Epithelial cell of prostate (primary cell): ENCODE measurements at regions not wholly inside any gene's neighbourhood (a gene's known extent, or its start where the extent isn't known, plus 50 kb on each side); places are given as distances from the start of the nearest gene placed in this dataset.
"Not testable (repeated sequence)": the region's sequence is repeated elsewhere in the genome, so short reads cannot be mapped to it uniquely, and the experiment has no call there.

Experiments
- DNase-seq: peaks from one replicate; pipeline ENCODE4 v3.0.0-alpha.2; 2011; ENCODE audit warnings: low read depth, low spot score
- H3K27ac ChIP-seq: fragments of 450-650 bp; 2 replicates; pipeline ENCODE4 v1.5.1; 2017; ENCODE audit warnings: mild to moderate bottlenecking

DNA sequence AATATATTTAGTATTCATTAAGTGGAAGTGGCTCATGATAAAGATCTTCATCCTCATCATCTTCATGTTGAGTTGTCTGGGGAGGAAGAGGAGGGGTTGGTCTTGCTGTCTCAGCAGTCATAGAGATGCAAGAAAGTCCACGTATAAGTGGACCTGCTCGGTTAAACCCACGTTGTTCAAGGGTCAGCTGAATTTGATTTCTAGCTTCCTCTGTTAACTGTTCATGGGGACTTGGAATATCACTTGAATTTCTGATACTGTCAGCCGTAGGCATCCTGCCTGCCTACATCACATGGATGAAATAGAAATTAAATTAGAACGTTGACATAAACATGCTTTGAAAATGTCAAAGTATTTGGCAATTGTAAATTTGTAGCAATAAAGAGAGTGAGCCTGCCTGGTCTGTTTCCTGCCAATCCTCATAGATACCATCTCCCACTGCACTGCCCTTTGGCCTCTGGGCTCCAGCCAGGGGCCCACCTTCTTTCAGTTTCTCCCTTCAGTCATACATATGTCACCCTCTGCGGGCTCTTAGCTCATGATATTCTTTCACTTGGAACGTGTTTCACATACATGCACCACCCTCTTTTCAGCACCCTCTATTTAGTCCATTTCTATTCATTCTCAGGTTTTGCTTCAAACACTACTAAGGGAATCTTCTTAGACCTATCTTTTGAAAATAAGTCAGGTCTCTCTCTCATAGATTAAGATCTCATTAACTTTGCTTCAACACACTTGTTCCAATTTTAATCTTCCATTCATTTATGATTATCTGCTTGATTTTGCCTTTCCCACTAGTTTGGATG, 376.3 kb downstream of the IPMK start:
- DNase-seq: no peak

GRCh38 chr10:57890691-57891090, 377.0 kb downstream of the IPMK start:
- no peak overlapping the region for H3K27ac ChIP-seq
- no peak for DNase-seq

More for the DNA sequence above, 376.3 kb downstream of the IPMK start:
- H3K27ac ChIP-seq: no peak overlapping the region

DNA sequence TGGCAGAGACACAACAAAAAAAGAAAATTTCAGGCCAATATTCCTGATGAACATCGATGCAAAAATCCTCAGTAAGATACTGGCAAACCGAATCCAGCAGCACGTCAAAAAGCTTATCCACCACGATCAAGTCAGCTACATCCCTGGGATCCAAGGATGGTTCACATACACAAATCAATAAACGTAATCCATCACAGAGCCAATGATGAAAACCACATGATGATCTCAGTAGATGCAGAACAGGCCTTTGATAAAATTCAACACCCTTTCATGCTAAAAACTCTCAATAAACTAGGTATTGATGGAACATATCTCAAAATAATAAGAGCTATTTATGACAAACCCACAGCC, 382.1 kb downstream of the IPMK start:
- not testable (repeated sequence) for DNase-seq, H3K27ac ChIP-seq

DNA sequence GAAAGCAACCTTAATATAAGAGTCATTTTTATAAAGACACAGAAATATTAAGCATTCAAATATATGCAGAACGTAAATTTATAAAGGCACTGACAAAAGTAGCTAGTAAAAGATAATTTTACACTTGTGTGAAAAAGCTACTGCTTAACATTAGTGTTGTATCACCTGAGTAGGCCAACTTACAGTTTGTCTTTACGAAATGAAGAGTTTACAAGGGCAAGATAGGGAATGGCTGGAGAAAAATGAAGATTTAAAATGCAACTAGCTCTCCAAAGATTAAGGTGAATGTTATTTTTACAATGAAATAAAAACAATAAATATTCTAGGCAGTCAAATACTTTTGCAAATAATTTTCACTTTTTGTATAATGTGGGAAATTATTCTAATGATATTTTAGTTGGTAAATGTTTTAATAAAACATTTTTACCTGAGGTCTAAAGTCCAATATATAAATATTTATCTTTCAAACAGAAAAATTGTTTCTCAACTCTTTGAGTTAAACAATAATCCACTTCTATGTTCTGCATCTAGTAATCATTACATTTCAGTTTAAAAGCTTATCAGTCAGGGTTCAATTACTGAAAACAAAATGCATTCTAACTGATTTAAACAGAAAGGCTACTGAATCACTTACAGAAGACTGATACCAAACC, 382.6 kb downstream of the IPMK start:
- no peak overlapping the region for H3K27ac ChIP-seq
- no peak for DNase-seq

GRCh38 chr10:57884407-57884806, 383.3 kb downstream of the IPMK start:
- no peak for DNase-seq

DNA sequence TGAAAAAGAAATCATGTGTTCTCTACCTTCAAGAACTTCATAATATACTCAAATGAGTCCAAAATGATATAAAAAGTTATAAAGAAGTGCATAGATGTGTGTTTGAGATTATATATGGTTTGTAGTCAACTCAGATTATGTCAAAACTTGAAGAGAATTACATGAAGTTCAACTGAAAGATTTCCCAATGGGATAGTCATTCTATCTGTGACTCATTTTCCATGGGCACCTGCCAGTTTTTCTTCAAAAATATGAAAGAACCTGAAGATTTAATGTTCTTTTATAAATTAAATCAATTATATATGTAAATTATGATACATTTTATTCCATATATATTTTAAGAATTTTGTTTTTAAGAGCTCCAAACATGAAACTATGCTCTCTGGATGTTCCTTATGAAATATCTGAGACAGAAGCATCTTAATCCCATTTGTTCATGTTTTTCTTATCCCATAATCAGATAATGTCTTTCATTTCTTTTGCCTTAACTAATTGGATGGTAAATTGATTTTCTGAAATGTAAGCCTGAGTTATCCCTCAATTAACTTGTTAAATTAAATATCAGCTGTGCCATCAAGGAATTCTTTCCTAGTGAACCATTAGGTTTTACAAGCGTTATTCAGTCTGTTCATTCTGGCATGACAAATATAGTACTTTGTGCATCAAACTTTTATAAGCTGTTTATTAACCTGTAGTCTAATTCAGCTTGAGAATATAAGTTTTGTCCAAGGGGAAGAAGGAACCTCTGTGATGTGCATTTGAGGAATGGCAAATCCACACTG, 387.1 kb downstream of the IPMK start:
- no peak overlapping the region for H3K27ac ChIP-seq
- no peak for DNase-seq

More at GRCh38 chr10:57884407-57884806, 383.3 kb downstream of the IPMK start:
- no peak overlapping the region for H3K27ac ChIP-seq

GRCh38 chr10:57874810-57875209, 392.9 kb downstream of the IPMK start:
- no peak overlapping the region for H3K27ac ChIP-seq
- DNase-seq: no peak

DNA sequence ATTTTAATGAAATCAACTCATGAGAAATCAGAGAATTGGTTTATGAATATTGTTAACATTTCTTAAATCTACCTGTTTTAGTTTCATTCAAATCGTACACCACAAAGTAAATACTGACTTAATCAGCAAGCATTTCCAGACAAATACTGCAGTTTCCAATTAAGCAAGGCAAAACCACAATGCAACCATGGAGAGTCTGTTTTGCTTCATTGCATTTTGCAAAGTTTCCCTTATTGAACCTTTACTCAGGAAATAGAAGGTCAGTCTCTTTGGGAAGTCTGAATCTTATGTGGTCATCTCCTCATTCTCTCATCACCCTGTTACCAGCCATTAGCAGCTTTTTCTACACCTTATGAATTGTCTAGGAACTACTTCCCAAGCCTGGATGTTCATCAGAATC, 400.5 kb downstream of the IPMK start:
- DNase-seq: no peak
- H3K27ac ChIP-seq: no peak overlapping the region

DNA sequence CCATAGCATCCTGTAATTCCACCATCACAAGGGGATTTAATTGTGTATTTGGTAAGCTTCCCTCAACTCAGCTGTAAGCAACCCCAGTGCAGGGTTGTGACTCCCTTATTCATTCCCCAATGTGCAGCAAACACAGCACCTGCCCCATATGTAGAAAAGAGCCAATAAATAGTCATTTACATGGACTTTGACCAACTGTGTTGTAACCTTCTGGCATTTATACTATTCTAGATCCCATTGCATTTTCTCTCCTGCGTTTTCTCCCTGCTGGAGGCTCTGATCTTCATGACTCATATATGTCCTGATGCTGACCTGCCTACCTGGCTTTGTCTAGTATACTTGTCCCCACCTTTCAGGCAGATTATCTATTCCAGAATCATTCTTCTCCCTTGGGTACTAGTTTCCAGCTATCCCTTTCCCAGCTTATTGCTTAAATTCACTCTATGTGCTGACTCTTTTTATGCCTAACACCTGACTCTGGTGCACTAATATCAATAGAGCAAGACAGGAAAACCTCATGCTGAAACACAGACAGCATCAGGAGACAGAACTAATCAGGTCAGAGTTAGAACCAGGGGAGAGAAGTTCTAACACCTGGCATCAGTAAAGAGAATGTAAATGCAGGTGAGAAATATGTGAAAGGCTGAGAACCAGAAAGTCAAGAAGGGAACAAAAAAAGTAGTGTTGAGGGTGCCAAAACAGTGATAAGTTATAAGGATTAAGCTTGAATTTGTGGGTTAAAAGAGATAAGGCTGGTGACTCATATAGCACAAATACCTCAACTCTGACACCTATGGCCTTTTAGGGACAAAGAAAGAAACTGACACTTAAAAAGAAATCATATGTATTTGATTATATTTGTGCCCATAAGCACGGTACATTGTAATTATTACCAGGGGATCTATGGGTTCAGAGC, 402.7 kb downstream of the IPMK start:
- DNase-seq: no peak
- H3K27ac ChIP-seq: no peak overlapping the region

DNA sequence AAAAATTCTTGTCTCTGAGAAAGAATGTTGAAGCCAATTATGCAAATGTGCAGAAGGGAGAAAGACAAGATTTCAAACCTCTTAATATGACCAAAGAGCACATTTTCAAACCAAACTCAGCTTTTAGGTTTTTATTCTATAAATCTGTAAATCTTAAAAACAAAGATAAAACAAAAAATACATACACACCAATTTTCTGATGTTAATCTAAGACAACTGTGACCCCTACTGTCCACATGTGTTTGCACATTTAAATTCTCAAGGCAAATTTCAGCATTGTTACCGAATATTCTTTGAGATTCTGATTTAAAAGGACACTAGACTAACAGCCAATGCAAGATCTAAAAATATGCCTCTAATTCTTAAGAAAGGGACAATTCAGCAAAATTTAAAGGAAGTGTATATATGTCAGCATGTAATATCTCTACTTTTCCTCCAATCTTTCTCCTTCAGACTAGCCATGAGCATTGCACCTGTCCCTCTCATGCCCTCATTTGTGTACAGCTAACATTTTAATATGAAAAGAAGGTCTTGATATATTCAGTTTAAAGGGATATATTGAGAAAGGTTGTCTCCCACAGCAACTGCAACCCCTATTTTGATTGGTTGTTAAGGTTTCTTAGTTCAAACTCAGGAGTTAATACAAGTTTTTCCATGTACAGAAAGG, 417.9 kb downstream of the IPMK start:
- no peak for DNase-seq
- H3K27ac ChIP-seq: no peak overlapping the region

GRCh38 chr10:57846307-57847065, 421.2 kb downstream of the IPMK start:
- no peak for DNase-seq
- no peak overlapping the region for H3K27ac ChIP-seq

GRCh38 chr10:57844387-57844998, 423.2 kb downstream of the IPMK start:
- no peak for DNase-seq
- H3K27ac ChIP-seq: no peak overlapping the region

DNA sequence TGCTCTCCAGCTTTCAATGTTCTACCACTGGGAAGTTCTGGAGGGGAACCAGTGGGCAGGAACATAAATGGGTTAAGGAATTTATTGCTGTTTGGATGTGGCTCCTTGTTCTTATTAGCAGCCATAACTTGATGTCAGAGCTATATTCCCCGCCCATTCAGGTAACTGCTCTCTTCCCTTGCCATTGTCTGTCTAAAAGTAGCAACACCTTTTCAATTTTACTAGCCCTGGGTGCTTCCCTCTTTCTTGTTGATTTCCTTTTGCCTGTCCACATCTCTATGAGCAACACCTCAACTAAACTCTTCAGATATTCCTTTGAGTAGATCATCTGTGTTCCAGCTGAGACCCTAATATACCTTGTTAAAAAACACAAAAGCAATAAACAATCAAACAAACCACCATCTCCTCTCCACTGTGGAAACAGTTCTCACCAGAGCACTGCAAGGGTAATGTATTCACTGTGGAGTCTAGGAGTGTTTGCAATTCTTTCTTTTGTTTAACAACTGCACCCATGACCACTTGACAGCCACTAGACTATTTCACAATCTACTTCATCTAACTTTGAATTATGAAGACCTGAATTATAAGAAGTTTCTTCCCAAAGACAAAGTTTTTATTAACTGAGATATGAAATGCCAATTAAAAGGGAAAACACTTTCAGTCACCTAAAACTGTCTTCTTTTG, 436.7 kb downstream of the IPMK start:
- no peak overlapping the region for H3K27ac ChIP-seq
- DNase-seq: no peak

- DNase-seq: no peak
These were observed 442.7 kb downstream of the IPMK start for GRCh38 chr10:57825015-57825414.

GRCh38 chr10:57823398-57823797, 444.3 kb downstream of the IPMK start:
- DNase-seq: no peak

More at GRCh38 chr10:57825015-57825414, 442.7 kb downstream of the IPMK start:
- no peak overlapping the region for H3K27ac ChIP-seq

DNA sequence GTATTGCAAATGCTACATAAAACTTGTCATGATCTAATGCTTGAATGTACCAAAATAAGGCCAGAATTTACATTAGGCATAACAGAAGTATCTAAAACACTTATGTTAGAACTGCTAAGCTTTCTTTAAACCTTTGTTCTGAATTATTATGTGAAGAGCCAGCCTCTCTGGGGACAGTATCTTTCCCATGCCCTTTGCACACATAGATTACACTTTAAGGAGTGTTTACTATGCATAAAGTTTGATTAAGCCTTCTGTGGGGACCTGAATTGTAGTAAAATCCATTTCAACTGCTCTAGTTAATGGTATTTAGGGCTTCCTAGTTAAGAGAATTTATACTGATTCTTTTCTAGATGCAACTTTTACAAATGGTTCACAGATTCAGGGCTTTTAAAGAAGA, 444.7 kb downstream of the IPMK start:
- DNase-seq: no peak
- H3K27ac ChIP-seq: no peak overlapping the region

More at GRCh38 chr10:57823398-57823797, 444.3 kb downstream of the IPMK start:
- H3K27ac ChIP-seq: no peak overlapping the region

- H3K27ac ChIP-seq: no peak overlapping the region
- peak; percentile 26 for DNase-seq
These were observed 449.2 kb downstream of the IPMK start for GRCh38 chr10:57818522-57818921.

- no peak overlapping the region for H3K27ac ChIP-seq
- no peak for DNase-seq
These were observed 450.0 kb downstream of the IPMK start for GRCh38 chr10:57817741-57818140.
